ENCODE measurements at regions not wholly inside any gene's neighbourhood (a gene's known extent, or its start where the extent isn't known, plus 50 kb on each side); places are given as distances from the start of the nearest gene placed in this dataset.

DNA sequence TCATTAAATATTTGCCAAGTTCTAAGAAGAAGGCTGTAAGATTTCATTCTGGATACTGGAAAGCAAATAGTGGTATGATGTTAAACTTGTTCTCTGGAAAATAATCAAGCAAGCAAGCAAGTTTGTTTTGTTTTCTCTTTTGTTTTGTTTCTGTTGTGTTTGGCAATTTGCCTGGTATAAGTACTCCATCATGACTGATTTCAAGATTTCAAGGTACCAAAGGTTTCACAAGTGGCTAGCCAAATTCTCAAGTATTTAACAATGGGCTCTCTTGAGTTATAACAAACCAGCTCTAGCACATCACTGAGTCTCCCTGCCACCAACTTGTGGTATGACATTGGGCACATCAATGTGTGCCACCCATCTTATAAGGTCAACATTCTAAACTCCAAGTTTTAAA is 151.7 kb upstream of the IGFBP3 start:
- TF ChIP-seq, protein P1, sequence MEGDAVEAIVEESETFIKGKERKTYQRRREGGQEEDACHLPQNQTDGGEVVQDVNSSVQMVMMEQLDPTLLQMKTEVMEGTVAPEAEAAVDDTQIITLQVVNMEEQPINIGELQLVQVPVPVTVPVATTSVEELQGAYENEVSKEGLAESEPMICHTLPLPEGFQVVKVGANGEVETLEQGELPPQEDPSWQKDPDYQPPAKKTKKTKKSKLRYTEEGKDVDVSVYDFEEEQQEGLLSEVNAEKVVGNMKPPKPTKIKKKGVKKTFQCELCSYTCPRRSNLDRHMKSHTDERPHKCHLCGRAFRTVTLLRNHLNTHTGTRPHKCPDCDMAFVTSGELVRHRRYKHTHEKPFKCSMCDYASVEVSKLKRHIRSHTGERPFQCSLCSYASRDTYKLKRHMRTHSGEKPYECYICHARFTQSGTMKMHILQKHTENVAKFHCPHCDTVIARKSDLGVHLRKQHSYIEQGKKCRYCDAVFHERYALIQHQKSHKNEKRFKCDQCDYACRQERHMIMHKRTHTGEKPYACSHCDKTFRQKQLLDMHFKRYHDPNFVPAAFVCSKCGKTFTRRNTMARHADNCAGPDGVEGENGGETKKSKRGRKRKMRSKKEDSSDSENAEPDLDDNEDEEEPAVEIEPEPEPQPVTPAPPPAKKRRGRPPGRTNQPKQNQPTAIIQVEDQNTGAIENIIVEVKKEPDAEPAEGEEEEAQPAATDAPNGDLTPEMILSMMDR (conservative IDR thresholded peaks at IDR 0.05; ENCODE audit: low read depth in 2 of 2) = no peak
- no peak for TF ChIP-seq EZH2phosphoT487 (IDR thresholded peaks at IDR 0.05; ENCODE audit: unreplicated experiment)
- TF ChIP-seq EZH2 (IDR thresholded peaks at IDR 0.05; ENCODE audit: low read depth, unreplicated experiment) = no peak
- TF ChIP-seq NANOG (IDR thresholded peaks at IDR 0.05; ENCODE audit: borderline replicate concordance) = no peak
- no peak for TF ChIP-seq JUNB (IDR thresholded peaks at IDR 0.05; ENCODE audit: unreplicated experiment)
- TF ChIP-seq, protein P2, sequence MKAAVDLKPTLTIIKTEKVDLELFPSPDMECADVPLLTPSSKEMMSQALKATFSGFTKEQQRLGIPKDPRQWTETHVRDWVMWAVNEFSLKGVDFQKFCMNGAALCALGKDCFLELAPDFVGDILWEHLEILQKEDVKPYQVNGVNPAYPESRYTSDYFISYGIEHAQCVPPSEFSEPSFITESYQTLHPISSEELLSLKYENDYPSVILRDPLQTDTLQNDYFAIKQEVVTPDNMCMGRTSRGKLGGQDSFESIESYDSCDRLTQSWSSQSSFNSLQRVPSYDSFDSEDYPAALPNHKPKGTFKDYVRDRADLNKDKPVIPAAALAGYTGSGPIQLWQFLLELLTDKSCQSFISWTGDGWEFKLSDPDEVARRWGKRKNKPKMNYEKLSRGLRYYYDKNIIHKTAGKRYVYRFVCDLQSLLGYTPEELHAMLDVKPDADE (IDR thresholded peaks at IDR 0.05) = no peak
